GM18873 (cell line): ENCODE measurements at regions not wholly inside any gene's neighbourhood (a gene's known extent, or its start where the extent isn't known, plus 50 kb on each side); places are given as distances from the start of the nearest gene placed in this dataset.
A peak's percentile ranks its signal among the peaks of the same experiment; 100 is the strongest.

Source experiments
- ATAC-seq: cut with Tn5 transposase; IDR thresholded peaks from one replicate; pipeline ENCODE4 v1.9.1; 2021; ENCODE audit warnings: mild to moderate bottlenecking, moderate library complexity, moderate number of reproducible peaks; ENCODE audit not compliant: unreplicated experiment, low FRiP score

DNA sequence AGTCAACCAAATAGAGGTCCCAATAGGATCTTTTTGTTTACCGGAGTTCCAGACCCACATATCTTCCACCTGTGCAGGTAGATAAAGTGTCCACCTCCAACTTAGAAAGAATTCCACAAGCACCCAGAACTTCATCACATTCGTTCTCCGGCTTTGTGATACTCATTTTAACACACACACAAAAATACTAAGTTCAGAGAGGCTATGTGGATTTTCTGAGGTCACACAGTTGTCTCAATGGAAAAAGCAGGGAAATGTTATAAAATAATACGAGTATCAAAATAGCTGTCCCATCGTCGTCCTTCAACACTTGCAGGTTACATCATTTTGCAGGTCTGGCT, 137.5 kb downstream of the TMCO5A start:
- ATAC-seq = no peak

GRCh38 chr15:38072348-38073177, 138.1 kb downstream of the TMCO5A start:
- peak; percentile 56 for ATAC-seq

DNA sequence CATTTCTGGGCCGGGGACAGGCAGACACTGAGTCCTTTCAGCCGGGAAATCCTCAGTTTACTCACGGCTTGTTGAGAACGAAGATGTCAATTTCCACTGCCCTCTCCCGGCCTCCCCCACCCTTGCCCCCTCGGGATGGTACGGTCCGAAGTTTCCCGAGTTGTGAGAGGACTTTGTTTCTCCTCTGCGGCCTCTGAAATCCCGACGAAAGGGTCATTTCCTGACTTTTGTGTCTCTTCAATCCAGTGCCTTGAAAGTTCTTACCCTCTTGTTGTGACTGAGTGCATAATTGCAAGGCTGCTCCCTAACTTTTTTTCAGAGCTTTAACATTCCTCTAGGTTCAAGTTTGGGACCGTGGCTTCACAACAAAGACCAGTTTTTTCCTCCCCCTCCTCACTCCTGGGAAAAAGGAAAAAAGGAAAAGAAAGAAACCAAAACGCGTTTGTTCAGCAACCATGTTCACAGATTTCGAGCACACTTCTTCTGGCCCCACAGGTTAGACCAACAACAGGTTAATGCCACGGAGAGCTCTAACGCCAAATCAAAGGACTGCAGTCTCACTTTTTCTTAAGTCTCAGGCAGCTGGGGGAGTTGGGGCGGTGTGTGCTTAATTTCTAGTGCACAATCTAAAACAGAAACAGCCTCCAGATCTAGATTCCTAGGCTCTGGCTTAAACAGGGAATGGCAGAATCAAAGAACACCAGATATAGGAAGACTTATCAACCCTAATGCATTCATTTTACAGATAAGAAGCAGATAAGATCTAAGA, 138.9 kb downstream of the TMCO5A start:
- no peak for ATAC-seq

DNA sequence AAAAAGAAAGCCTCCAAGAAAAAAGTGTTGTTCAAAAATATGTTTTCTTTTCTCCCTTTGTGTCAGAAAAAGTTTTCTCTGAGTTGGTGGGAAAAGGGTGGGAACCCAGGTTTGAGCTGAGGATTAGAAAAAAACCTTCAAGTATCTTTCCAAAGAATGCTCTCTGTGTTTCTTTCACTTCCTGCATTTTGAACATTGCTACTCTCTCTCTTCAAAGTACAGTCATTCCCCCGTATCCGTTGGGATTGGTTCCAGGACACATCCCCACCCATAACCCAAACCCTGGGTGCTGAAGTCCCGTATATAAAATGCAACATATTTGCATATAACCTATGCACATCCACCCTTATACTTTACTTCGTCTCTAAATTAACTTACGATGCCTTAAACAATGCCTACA, 139.6 kb downstream of the TMCO5A start:
- no peak for ATAC-seq

- no peak for ATAC-seq
Observed at GRCh38 chr15:38075466-38075865, 141.0 kb downstream of the TMCO5A start.

DNA sequence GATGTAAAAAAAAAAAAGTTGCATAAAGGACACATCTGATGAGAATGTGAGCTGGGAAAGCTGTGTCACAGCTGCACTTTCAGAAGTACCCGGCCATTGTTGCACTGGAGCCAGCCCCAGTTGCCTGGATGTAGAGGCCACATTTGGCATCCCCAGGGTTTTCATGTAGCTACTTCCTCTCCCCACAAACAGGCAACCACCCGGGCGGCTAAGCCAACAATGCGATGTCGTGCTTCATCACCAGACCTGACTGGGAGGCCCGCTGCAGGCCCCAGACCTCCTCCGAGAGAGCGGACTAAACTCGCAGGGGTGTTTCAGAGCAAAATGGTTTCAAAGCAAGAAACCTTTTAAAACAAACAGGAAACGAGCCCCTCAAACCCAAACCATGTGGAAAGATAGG, 142.3 kb downstream of the TMCO5A start:
- ATAC-seq = no peak

- no peak for ATAC-seq
Observed at GRCh38 chr15:38079236-38079635, 144.8 kb downstream of the TMCO5A start.

- no peak for ATAC-seq
Observed at GRCh38 chr15:38080651-38081275, 146.3 kb downstream of the TMCO5A start.

DNA sequence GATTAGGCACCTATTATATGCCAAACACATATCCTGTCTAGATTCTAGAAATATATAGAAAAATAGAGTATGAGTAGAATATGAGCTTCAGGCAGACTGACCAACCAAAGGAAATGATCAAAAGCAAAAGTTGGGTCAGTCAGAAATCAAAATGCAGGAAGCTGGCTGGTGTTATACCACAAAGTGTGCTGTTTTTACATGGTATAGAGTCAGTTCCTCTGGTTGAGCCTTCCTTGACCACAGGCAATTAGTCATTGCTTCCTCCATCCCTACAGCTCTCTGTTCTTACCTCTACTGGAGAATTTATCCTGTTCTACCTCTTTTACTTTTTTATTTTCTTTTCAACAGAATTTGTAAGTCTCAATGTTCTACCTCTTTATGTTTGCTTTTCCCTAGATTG, 149.8 kb downstream of the TMCO5A start:
- ATAC-seq = peak; percentile 89

GRCh38 chr15:38085114-38085513, 150.7 kb downstream of the TMCO5A start:
- ATAC-seq = peak; percentile 67

DNA sequence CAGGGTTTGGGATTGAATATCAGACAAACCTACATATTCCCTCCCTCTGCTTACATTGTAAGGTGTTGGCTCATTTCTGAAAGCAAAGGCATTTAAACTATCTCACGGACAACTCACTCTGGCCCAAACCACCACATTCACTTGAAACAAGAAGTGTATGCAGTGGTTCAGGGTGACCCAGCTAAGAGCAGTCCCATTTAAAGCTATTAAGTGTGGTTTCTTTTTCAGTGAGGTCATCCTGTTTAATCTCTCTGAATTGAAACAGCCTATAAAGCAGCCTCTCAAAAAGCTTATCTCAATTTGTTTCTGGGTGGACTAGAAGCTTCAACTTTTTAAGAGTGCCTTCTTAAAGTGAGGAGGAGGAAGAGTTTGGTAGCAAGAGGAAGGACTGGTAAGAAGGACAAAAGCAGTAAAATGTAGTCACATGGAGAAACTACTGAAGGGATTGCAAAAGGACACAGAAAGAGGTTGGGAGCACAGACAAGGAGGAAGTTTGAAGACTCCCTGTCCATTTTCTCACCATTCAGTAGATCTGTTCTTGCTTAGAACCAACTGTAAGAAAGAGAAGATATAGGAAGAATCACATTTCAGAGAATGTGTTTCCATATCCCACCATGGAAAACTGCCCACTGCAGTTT, 151.6 kb downstream of the TMCO5A start:
- no peak for ATAC-seq

DNA sequence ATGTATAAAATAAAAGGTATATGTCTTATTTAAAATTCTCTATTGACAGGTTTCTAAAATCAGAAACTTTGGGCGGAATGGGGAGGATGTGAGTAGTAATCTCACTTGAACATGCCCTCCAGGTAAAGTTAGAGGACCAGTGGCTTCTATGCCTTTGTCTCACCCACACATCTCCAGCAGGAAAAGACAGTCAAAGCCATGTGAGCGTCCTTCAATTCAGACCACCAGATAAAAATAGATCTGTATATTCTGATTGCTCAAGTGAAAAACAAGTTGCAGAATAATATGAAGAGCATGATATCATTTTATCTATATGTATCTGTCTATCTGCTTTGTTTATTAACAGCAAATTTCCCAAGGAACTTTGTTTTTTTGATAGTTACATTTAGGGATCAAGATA, 152.2 kb downstream of the TMCO5A start:
- no peak for ATAC-seq

- no peak for ATAC-seq
Observed at GRCh38 chr15:38088971-38089370, 154.5 kb downstream of the TMCO5A start.

DNA sequence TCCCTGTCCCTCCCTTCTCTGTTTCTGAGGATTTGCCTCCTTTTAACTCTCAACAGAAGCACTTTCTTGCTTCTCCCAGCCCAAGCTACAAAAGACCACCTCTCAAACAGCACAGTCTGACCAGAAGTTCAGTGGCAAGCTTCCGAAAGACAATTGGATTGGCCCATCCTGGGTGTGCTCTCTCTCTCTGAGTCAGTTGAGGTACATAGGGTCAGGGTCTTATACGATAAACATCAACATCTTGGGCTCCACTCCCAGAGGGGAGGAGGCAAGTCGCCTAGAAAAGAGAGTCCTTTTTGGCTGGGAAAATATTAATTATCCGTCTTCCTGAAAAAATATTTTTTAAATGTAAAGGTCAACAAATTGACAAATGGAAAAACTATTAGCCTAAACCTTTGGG, 155.8 kb downstream of the TMCO5A start:
- ATAC-seq = no peak

GRCh38 chr15:38090678-38091077, 156.2 kb downstream of the TMCO5A start:
- no peak for ATAC-seq

DNA sequence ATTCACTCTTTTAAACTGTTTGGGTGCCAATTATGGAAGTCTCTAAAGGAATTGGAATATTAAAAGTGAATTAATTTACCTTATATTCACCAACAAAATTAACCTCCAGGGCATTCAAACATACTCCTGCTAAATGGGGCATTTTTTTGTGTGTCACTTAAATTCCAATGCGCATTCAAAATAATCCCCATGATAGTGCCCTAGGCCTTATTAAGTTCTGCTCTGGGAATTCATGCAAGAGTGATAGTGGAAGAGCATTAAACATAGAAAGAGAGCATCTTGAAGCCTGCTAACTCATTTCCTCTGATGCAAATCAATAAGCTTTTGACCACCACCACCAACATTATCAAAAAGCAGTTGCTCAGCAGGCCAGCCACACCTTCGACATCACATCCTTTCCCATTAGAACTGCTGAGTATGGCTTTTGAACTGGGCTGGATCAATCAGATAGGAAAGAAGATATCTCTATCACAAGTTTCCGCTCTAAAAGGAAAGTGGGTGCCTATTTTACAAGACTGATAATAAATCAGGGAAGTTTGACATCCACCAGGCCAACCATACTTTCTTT, 156.7 kb downstream of the TMCO5A start:
- no peak for ATAC-seq

GRCh38 chr15:38093931-38094330, 158.7 kb upstream of the SPRED1 start:
- ATAC-seq = no peak

- no peak for ATAC-seq
Observed at GRCh38 chr15:38102972-38103371, 149.7 kb upstream of the SPRED1 start.

GRCh38 chr15:38103564-38103963, 149.1 kb upstream of the SPRED1 start:
- ATAC-seq = no peak

DNA sequence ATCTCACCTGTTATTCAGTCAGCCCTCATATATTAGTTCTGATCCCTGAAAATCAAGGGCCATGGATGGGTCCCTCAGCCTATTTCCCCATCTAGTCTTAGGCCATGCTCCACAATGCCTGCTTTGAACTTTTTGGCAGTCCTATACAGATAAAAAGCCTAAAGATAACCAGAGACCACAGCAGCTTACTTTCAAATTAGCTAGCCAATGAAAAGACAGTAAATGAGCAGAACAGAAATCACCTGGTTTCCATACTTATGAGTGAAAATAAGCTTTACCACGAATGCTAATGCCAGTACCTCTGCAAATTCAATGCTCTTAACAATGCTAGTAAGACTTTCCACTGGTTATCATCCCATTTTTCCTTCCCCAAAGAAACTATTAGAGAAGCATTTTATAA, 141.6 kb upstream of the SPRED1 start:
- no peak for ATAC-seq

DNA sequence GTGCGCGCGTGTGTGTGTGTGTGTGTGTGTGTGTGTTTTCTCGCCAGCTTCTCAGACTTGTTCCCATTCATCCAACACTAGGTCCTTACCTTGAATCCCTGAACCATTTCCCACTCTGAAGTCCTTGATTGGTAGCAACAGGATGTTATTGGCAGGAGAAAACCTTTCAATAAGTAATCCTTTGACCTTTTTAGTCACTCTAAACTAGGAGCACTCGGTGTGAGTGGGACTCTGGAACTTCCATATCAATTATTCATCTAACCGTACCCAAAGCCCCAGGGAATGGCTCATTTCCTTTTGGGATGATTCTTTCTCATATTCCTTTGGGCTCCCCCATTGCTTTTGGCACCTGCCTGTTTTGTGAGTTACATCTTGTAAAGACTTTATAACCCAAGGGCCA, 140.2 kb upstream of the SPRED1 start:
- ATAC-seq = no peak
